Motor neuron (in vitro differentiated cells): ENCODE measurements at regions not wholly inside any gene's neighbourhood (a gene's known extent, or its start where the extent isn't known, plus 50 kb on each side); places are given as distances from the start of the nearest gene placed in this dataset.
"Not testable (repeated sequence)": the region's sequence is repeated elsewhere in the genome, so short reads cannot be mapped to it uniquely, and the experiment has no call there.

Experiments
- ATAC-seq, 8 experiments: fragments of 200-7000 bp; cut with Tn5 transposase; replicated peaks in 6 of 8; 2 replicates each; pipeline ENCODE4 v1.8.0; 2021; ENCODE audit warnings: mild to moderate bottlenecking in 8 of 8, moderate library complexity in 8 of 8
- H3K27ac ChIP-seq, 2 donors: fragments of 250-450 bp; sonication (Bioruptor Pico); 2 replicates each; pipeline ENCODE4 v1.9.0; 2021; ENCODE audit warnings: antibody characterized with exemption in 2 of 2, mild to moderate bottlenecking in 2 of 2, moderate library complexity in 1 of 2
- H3K4me1 ChIP-seq, 2 donors: fragments of 250-450 bp; sonication (Bioruptor Pico); replicated peaks in 1 of 2; 2 replicates each; pipeline ENCODE4 v1.6.1; 2021; ENCODE audit warnings: antibody characterized with exemption in 2 of 2, mild to moderate bottlenecking in 2 of 2, moderate library complexity in 1 of 2
- H3K4me3 ChIP-seq, 5 donors: fragments of 250-450 bp; sonication (Bioruptor Pico); 2 replicates each; pipeline ENCODE4 v1.9.0; 2021; ENCODE audit warnings: antibody characterized with exemption in 5 of 5, mild to moderate bottlenecking in 5 of 5, moderate library complexity in 4 of 5
- WGBS, 10 experiments: fragments of 450-650 bp; shearing (Covaris generic); methylation state at CpG; one replicate each; pipeline ENCODE4 v1.0.0; 2022; 5-methylcytosine and 5-hydroxymethylcytosine counted together
- in situ Hi-C, 9 experiments: fragments of 400-800 bp; cut with MboI; loops; one replicate each; pipeline ENCODE4 v1.15.0; 2021; ENCODE audit warnings: low sequenced_read_pairs in 9 of 9, low pct_unique_long_range_greater_than_20kb in 2 of 9; ENCODE audit not compliant: unreplicated experiment in 9 of 9

DNA sequence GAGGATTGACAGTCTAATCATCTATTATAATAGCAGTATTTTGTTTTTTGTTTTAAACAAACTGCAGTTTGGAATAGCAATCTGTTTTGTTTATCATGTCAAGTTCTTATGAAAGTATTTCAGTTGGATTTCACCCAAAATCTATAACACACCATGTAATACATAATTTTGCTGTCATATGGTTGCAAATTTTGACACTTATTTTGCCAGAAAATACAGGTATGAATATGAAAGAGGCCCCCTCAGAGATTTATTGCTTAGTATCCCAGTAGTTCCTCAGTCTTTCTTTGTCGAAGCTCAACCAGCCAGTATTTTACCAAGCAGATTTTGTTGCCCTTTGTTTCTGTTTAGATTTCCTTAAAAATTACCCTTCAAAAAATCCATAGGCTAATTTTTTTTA lies 317.5 kb upstream of the CXADR start:
- in situ Hi-C loops = no loop called here
- whole genome bisulfite sequencing, 10 experiments = 0 to 100% (median 83%) methylated on average over 1 of the region's 1 CpG; no CpG with 5 or more reads in 1 of the 10 experiments
- H3K27ac ChIP-seq = no peak overlapping the region
- no peak overlapping the region for H3K4me3 ChIP-seq
- ATAC-seq = no peak
- no peaks in the 10 kb centered on the region for H3K4me1 ChIP-seq

DNA sequence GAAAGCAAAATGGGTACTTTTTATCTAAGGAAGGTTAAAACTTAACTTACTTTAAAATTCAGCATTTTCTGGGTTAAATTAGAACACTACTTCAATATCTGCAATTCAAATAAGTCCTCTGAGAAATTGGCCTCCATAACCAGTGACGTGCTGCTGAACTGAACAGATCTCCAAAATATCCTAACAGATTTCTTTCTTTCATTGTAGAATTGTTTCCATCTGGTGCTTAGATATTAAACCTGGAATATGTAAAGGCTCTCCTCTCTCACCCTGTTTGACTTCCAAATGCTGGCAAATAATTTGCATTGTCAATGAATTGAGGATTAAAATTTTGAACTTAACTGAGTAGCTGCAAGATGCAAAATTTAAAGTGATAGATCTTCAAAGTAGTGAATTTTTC lies 316.9 kb upstream of the CXADR start:
- Histone ChIP-seq H3K4me1 (no peaks in the 10 kb centered on the region), H3K27ac (no peak overlapping the region), H3K4me3 (no peak overlapping the region)
- WGBS, 10 experiments = 0 to 78% (median 33%) methylated on average over 1 of the region's 1 CpG; no CpG with 5 or more reads in 1 of the 10 experiments
- in situ Hi-C loops = no loop called here
- peak in 3 of 8 experiments; percentile 32 to 98 (median 55) for ATAC-seq

DNA sequence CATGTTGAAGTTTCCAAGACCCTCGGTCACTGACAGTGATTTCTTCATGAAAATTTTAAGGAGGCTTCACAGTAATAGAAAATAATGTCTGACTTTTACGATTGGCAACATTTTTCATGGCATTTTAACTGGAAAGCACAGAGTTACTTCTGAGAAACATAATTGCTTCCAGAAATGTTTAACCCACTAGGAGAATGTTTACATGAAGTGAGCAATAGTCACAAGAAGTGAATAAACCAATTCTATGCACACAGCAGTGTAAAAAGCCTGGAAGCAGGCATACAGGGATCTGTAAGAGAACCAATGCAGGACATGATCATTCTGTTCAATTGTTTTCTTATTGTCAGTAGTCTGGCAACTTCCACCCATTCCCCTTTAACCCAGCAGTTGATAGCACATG lies 316.2 kb upstream of the CXADR start:
- H3K4me1 ChIP-seq = no peaks in the 10 kb centered on the region
- no peak overlapping the region for H3K27ac ChIP-seq
- no peak overlapping the region for H3K4me3 ChIP-seq
- in situ Hi-C loops = no loop called here
- WGBS, 10 experiments = 0 to 100% (median 29%) methylated on average over 1 to 2 of the region's 2 CpGs; no CpG with 5 or more reads in 1 of the 10 experiments
- ATAC-seq = peak in 1 of 8 experiments; percentile 62

DNA sequence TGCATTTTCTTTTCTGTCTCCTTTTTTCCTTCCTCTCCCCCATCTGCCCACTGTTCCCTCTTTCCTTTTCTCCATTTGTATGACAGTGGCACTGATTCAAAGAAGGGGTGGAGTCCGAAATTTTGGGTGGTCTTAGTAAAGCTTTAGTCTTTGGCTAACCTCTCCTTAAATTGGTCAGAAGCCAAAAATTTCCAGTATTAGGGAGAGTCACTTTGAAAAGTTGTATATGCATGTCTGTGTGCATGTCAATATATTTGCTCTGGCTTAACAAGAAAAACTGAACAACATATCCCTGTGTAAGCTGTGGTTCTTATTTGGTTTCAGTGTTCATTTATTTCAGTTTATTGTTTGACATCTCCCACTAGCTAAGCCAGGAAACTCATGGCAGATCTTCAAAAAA lies 314.8 kb upstream of the CXADR start:
- no peak overlapping the region for H3K4me3 ChIP-seq
- ATAC-seq = no peak
- no peaks in the 10 kb centered on the region for H3K4me1 ChIP-seq
- H3K27ac ChIP-seq = no peak overlapping the region
- 0 to 80% (median 33%) methylated on average over 1 of the region's 1 CpG; no CpG with 5 or more reads in 5 of the 10 experiments for WGBS, 10 experiments
- in situ Hi-C loops = no loop called here

DNA sequence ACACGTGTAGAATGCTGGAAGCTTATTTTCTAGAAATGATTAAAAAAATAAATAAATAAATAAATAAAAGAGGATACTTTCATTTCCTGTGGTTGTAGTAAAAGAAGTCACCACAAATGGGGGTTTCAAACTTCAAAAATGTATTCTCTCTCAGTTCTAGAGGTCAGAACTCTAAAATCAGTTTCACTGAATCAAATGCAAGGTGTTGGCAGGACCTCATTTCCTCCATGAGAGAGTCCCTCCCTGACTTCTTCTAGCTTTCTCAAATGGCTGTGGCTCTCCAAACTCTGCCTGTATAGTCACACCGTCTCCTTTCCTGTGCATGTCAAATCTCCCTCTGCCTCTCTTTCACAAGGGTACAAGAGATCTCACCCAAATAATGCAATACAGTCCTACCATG lies 312.6 kb upstream of the CXADR start:
- in situ Hi-C loops = no loop called here
- H3K4me3 ChIP-seq = no peak overlapping the region
- no peak for ATAC-seq
- WGBS, 10 experiments = 17 to 100% (median 83%) methylated on average over 1 to 2 of the region's 2 CpGs; no CpG with 5 or more reads in 3 of the 10 experiments
- H3K27ac ChIP-seq = no peak overlapping the region
- H3K4me1 ChIP-seq = no peaks in the 10 kb centered on the region

DNA sequence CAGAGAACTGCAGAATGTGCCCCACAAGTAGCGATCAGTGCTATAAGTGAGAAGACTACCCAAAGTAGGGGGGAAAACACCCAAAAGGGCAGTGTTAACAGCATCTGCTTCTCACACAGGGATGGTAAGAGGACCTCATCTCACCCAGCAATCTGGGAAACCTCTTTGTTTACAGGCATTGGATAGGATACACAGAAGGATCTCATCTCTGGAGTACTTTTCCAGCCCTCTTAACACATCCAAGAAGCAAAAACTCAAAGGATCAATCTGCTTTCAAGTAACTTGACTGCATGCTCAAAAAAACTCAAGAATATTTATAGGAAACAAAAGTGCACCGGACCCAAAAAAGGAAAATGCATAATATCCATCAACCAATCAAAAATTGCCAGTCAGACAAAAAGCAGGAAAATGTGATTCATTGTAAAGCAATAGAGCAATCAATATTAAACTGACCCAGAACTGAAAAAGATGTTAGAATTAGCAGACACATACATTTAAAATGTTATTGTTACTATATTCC lies 311.0 kb upstream of the CXADR start:
- no peak for ATAC-seq
- 0 to 100% (median 97%) methylated on average over 1 to 2 of the region's 2 CpGs for WGBS, 10 experiments
- no peak overlapping the region for H3K27ac ChIP-seq
- in situ Hi-C loops = no loop called here
- no peak overlapping the region for H3K4me3 ChIP-seq
- H3K4me1 ChIP-seq = no peaks in the 10 kb centered on the region

DNA sequence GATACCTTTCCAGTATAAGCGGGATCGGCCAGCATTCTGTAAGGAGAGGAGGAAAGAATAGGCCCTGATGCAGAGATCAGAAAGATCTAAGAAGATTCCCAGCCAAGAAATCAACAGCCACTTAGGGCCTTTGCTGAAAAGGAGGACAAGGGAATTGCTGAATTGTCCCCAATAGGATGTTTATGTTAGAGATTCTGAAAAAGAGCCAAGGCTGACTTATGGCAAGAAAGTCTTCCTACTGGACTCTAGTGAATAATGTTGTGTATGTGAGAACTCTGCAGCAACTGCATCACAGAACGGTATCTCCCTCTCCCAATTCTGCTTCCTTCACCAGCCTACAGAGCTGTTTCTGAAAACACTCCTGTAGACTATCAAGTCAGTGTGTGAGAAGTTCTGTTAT lies 298.0 kb upstream of the CXADR start:
- H3K4me3 ChIP-seq = no peak overlapping the region
- in situ Hi-C loops = no loop called here
- no peak for ATAC-seq
- WGBS, 10 experiments = 20 to 100% (median 96%) methylated on average over 1 to 3 of the region's 3 CpGs; no CpG with 5 or more reads in 2 of the 10 experiments
- H3K27ac ChIP-seq = no peak overlapping the region
- H3K4me1 ChIP-seq = no peaks in the 10 kb centered on the region

DNA sequence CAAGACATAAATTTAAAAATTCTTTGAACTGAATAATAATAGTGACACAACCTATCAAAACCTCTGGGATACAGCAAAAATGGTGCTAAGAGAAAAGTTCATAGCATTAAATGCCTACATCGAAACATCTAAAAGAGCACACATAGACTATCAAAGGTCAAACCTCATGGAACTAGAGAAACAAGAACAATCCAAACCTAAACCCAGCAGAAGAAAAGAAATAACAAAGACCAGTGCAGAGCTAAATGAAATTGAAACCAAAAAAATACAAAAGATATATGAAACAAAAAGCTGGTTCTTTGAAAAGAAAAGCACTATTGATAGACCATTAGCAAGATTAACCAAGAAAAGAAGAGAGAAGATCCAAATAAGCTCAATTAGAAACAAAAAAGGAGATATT lies 293.8 kb upstream of the CXADR start:
- ATAC-seq, H3K27ac ChIP-seq, H3K4me1 ChIP-seq, in situ Hi-C loops, H3K4me3 ChIP-seq: not testable (repeated sequence)
- WGBS, 10 experiments = 11 to 100% (median 86%) methylated on average over 1 of the region's 1 CpG; no CpG with 5 or more reads in 1 of the 10 experiments

DNA sequence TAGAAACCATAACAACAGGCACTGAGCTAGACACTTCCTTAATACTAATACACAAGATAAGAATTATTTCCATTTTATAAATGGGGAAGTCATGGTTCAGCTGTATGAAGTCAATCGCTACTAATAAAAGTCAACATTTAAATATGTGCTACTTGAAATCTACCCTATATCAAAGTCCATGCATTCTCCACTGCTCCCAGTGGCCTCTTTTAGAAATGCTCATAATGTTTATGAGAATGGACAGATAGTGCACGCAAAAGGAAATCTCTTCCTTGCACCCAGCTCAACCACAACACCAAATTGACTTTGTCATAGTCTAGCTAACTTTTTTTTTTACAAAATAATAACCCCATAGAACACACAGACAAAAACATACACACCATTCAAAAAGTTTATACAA lies 281.7 kb upstream of the CXADR start:
- Histone ChIP-seq H3K27ac (no peak overlapping the region), H3K4me3 (no peak overlapping the region), H3K4me1 (no peaks in the 10 kb centered on the region)
- in situ Hi-C loops = no loop called here
- 56 to 100% (median 91%) methylated on average over 1 to 2 of the region's 2 CpGs; no CpG with 5 or more reads in 1 of the 10 experiments for WGBS, 10 experiments
- no peak for ATAC-seq

DNA sequence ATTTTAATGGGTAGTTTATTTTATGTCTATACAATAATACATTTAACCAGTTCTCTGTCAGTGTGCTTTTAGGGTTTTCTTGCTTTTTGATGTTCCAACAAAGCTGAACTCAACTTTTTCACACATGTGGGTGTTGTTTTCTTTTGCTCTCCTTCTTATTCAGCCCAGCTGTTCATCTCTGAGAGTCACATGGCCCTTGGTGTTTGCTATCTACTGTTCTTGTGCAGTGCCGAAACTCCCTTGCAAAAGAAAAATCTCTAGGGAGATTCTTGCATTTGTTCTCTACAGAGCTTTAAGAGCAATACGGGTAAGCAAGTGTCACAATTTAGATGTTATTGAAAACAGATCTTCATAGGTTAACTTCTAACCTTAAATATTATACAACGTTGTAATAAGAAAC lies 281.1 kb upstream of the CXADR start:
- in situ Hi-C loops = no loop called here
- ATAC-seq = peak in 1 of 8 experiments; percentile 43
- no peaks in the 10 kb centered on the region for H3K4me1 ChIP-seq
- no peak overlapping the region for H3K4me3 ChIP-seq
- WGBS, 10 experiments = 0 to 96% (median 74%) methylated on average over 1 to 3 of the region's 3 CpGs
- H3K27ac ChIP-seq = no peak overlapping the region

DNA sequence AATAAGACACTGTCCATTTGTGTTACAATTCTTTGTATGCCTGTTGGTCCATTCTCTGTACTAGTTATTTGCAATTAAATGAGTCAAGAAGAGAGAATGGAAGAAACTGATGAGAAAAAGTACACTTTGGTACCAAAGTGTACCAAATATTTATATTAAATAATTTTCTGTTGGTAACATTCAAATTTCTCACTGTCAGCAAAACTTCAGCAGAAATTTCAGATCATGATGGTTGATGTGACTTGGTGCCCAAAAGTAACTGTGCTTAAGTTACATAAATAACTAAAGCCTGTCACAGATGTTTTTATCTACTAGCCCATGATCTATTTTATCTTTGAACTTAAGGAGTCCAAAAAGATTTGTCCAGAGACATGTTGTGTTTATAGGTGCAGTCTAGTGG lies 274.4 kb upstream of the CXADR start:
- no peak for ATAC-seq
- Histone ChIP-seq H3K4me1 (no peaks in the 10 kb centered on the region), H3K27ac (no peak overlapping the region), H3K4me3 (no peak overlapping the region)
- in situ Hi-C loops = no loop called here

DNA sequence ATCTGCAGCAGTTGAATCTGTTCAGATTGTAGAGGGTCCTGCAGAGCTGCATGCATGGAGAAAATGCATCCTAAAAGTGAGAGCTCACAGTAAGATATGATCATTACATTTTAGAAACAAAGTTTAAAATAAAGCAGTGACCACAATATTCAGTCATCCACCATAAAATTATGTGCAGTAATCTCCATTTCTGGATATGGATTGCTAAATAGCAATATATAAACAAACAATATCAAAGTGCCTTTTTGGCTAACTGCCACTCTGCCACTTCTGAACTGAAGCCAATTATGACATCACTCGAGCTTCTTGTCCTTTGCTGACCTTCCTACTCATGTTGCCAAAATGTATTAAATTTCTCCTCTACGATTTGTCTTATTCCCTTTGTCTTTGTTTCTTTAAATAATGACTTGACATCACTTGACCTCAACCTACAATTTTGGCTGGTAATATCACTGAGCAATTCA lies 262.0 kb upstream of the CXADR start:
- H3K27ac ChIP-seq = no peak overlapping the region
- peak in 3 of 8 experiments; percentile 79 to 87 (median 84) for ATAC-seq
- 4 to 80% (median 32%) methylated on average over 1 to 2 of the region's 2 CpGs; no CpG with 5 or more reads in 2 of the 10 experiments for WGBS, 10 experiments
- in situ Hi-C loops = no loop called here
- H3K4me3 ChIP-seq = no peak overlapping the region
- H3K4me1 ChIP-seq = peaks cover 0 to 11% of the 10 kb centered on the region in 2 donors

DNA sequence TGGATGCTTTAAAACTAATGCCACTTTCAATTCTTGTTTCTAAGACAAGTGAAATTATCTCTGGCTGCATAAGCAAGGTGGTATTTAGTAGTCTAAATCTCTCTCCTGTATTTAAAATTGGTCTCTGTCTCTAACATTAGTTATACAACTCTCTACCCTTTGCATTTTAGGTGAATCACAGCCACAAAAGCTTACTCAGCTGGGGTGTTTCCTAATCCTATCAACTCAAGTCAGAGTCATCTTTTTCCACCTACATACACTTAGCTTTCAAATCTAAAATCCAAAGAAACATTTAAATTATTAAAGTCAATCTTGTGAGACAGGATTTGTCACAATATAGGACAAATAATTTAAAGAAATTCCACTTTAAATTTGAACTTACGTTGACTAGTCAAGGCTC lies 255.1 kb upstream of the CXADR start:
- ATAC-seq = no peak
- WGBS, 10 experiments = 10 to 100% (median 93%) methylated on average over 1 of the region's 1 CpG; no CpG with 5 or more reads in 2 of the 10 experiments
- Histone ChIP-seq H3K4me3 (no peak overlapping the region), H3K4me1 (no peaks in the 10 kb centered on the region), H3K27ac (no peak overlapping the region)
- in situ Hi-C loops = no loop called here

DNA sequence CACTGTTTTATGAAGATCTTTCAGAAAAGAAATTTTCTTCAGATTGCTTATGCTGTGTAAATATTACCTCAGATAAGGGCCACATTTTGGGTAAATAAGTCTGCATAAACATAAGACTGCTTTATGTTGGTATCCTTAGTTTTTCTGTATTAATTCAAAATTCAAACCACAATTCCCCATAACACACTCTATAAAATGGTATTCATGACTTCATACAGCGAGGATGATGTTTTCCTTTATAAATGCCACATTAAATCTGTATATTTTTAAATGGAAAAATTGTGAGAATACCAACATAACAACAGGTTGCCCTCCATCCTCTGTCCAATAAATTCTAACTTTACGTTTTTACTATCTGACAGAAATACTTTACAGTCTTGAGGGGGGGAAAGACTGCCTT lies 248.7 kb upstream of the CXADR start:
- no peak overlapping the region for H3K4me3 ChIP-seq
- no peaks in the 10 kb centered on the region for H3K4me1 ChIP-seq
- WGBS, 10 experiments = 22 to 95% (median 79%) methylated on average over 2 of the region's 2 CpGs; no CpG with 5 or more reads in 1 of the 10 experiments
- ATAC-seq = no peak
- in situ Hi-C loops = no loop called here
- H3K27ac ChIP-seq = no peak overlapping the region
